AG04450 (cell line): ENCODE measurements at regions not wholly inside any gene's neighbourhood (a gene's known extent, or its start where the extent isn't known, plus 50 kb on each side); places are given as distances from the start of the nearest gene placed in this dataset.

Experiments used
- CTCF ChIA-PET: fragments of 300-600, 350-600 bp; formaldehyde crosslinking; extraction: SDS; loops from one replicate; lab custom pipeline; 2022; ENCODE audit warnings: antibody characterized with exemption, inconsistent platforms; lab: Charles Lee
- POLR2A ChIA-PET: fragments of 350-600 bp; formaldehyde crosslinking; extraction: SDS; loops from one replicate; lab custom pipeline; 2021; ENCODE audit warnings: antibody characterized with exemption, inconsistent platforms; lab: Yijun Ruan, JAX
- DNase-seq: peaks from one replicate; pipeline ENCODE4 v3.0.0-alpha.2; 2011; ENCODE audit warnings: low read depth, low spot score
- H3K27ac ChIP-seq: one replicate; pipeline ENCODE4 v1.5.1; 2012; ENCODE audit warnings: low read depth, low read length, control low read depth
- H3K27me3 ChIP-seq: one replicate; pipeline ENCODE4 v1.6.0; 2012; ENCODE audit warnings: low read length; ENCODE audit not compliant: control insufficient read depth, insufficient read depth
- H3K4me3 ChIP-seq: 2 replicates; pipeline ENCODE4 v1.5.1; 2011; ENCODE audit warnings: mild to moderate bottlenecking, low read depth, low read length, control low read depth
- H3K9me3 ChIP-seq: 2 replicates; pipeline ENCODE4 v1.5.1; 2012; ENCODE audit warnings: low read length; ENCODE audit not compliant: control insufficient read depth, insufficient read depth
- CTCF ChIP-seq: IDR thresholded peaks from 2 replicates; pipeline ENCODE4 v1.5.1; 2011; ENCODE audit warnings: low read depth, low read length, control low read depth, inconsistent platforms

DNA sequence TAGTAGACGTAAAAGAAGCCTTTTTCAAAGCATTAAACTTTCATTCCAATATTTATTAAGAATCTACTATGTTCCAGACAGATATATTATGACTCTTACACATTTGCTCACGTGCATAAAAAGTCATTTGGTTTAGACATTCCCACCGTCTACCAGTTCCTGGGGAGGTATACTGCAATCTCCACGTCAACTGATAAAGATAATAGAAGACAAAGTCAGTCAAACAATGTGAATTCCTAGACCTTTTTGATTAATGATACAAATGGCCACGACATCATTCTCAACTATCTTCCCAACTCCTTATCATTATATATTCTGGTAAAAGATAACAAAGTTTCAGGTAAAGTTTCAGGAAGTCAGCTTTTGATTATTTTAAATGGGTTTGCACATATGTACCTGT is 69.0 kb downstream of the SIPA1L2 start:
- H3K27me3 ChIP-seq, result no peaks in the 10 kb centered on the region
- H3K9me3 ChIP-seq, result no peaks in the 10 kb centered on the region
- no peak for DNase-seq
- no peak overlapping the region for H3K27ac ChIP-seq
- TF ChIP-seq CTCF, result no peak
- ChIA-PET POLR2A (no interaction called here), CTCF (no interaction called here)
- H3K4me3 ChIP-seq, result no peak overlapping the region

DNA sequence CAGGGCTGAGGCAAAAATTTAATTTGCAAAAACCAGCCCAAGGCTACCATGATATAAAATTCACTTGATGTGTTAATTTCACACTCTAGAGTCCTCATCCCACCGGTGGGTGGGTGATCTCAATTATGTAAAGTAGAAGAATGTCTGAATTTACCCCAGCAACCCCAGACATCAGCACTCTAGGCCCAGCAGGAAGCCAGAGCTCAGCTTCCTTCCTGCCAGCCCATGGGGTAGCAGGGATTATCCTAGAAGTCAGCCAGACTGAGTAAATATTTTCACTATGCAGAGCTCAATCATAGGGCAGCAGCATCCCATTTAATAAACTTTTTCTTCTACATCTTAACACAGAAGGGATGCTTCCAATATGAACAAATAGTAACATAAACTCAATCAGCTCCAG is 71.0 kb downstream of the SIPA1L2 start:
- no peak for TF ChIP-seq CTCF
- no peak overlapping the region for H3K4me3 ChIP-seq
- POLR2A ChIA-PET, result no interaction called here
- CTCF ChIA-PET, result no interaction called here
- no peak overlapping the region for H3K27ac ChIP-seq
- H3K9me3 ChIP-seq, result no peaks in the 10 kb centered on the region
- no peak for DNase-seq
- H3K27me3 ChIP-seq, result no peaks in the 10 kb centered on the region

GRCh38 chr1:232557502-232558191 is 72.3 kb downstream of the SIPA1L2 start:
- no peak for TF ChIP-seq CTCF
- ChIA-PET CTCF (no interaction called here), POLR2A (no interaction called here)
- no peak overlapping the region for H3K27ac ChIP-seq
- no peaks in the 10 kb centered on the region for H3K9me3 ChIP-seq
- H3K27me3 ChIP-seq, result no peaks in the 10 kb centered on the region
- DNase-seq, result no peak
- H3K4me3 ChIP-seq, result no peak overlapping the region

- no peaks in the 10 kb centered on the region for H3K9me3 ChIP-seq
- no peak for DNase-seq
- CTCF ChIA-PET, result no interaction called here
- H3K27ac ChIP-seq, result no peak overlapping the region
- no peak overlapping the region for H3K4me3 ChIP-seq
- no peaks in the 10 kb centered on the region for H3K27me3 ChIP-seq
- TF ChIP-seq CTCF, result no peak
- POLR2A ChIA-PET, result no interaction called here
Observed at GRCh38 chr1:232557096-232557495, 72.8 kb downstream of the SIPA1L2 start.

GRCh38 chr1:232556351-232556750 is 73.6 kb downstream of the SIPA1L2 start:
- CTCF ChIA-PET, result no interaction called here
- TF ChIP-seq CTCF, result no peak
- H3K27me3 ChIP-seq, result no peaks in the 10 kb centered on the region
- no peak overlapping the region for H3K27ac ChIP-seq
- POLR2A ChIA-PET, result interaction anchor here (0.8 kb wide), 1 partner anchor 22 kb away, joined by 4 read pairs; no protein-coding TSS in a partner anchor
- H3K4me3 ChIP-seq, result no peak overlapping the region
- no peak for DNase-seq
- H3K9me3 ChIP-seq, result no peaks in the 10 kb centered on the region
